ENCODE measurements at regions not wholly inside any gene's neighbourhood (a gene's known extent, or its start where the extent isn't known, plus 50 kb on each side); places are given as distances from the start of the nearest gene placed in this dataset.

- no peak for DNase-seq (ENCODE audit: low read depth in 1 of 2, low spot score in 1 of 2)
- no peak for TF ChIP-seq GABPA (IDR thresholded peaks at IDR 0.05; ENCODE audit: low read depth)
- TF ChIP-seq SPI1 (IDR thresholded peaks at IDR 0.05; ENCODE audit: borderline replicate concordance, low read depth): no peak
- TF ChIP-seq REST (IDR thresholded peaks at IDR 0.05; ENCODE audit: insufficient replicate concordance, low read depth): no peak
- no peak for TF ChIP-seq CTCF (IDR thresholded peaks at IDR 0.05; ENCODE audit: insufficient read depth, low read length)
- no peak for TF ChIP-seq POLR2AphosphoS5 (IDR thresholded peaks at IDR 0.05; ENCODE audit: low read depth)
- no peak overlapping the region for H3K27ac ChIP-seq (replicated peaks)
- no peaks in the 10 kb centered on the region for H3K27me3 ChIP-seq (ENCODE audit: insufficient read depth, poor library complexity, severe bottlenecking)
- H3K4me3 ChIP-seq (replicated peaks; ENCODE audit: insufficient read depth, low read length): no peak overlapping the region
Measured at GRCh38 chr4:27407616-27408015, 547.0 kb downstream of the STIM2 start.

DNA sequence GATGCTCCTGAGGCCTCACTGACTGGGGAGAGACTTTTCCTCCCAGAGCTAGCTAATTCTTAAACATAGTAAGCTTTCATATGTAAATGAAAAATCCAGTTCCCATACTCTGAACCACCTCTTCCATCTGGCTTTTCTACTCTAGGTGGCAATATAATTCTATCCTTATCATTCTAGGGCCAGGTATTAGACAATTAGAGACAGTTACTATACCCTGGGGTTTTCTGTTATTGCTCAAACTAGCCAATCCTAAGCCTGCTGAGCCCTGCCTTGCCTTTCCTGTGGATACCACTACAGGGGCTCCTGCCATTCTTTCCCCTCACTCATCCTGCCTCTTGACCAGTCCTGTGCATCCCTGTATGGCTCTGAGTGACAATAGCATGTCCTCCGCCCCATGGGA is 552.0 kb downstream of the STIM2 start:
- Histone ChIP-seq H3K27ac (replicated peaks) (no peak overlapping the region), H3K27me3 (ENCODE audit: insufficient read depth, poor library complexity, severe bottlenecking) (no peaks in the 10 kb centered on the region), H3K4me3 (replicated peaks; ENCODE audit: insufficient read depth, low read length) (no peak overlapping the region)
- no peak for TF ChIP-seq POLR2AphosphoS5 (IDR thresholded peaks at IDR 0.05; ENCODE audit: low read depth)
- TF ChIP-seq GABPA (IDR thresholded peaks at IDR 0.05; ENCODE audit: low read depth): no peak
- no peak for TF ChIP-seq CTCF (IDR thresholded peaks at IDR 0.05; ENCODE audit: insufficient read depth, low read length)
- no peak for TF ChIP-seq SPI1 (IDR thresholded peaks at IDR 0.05; ENCODE audit: borderline replicate concordance, low read depth)
- TF ChIP-seq REST (IDR thresholded peaks at IDR 0.05; ENCODE audit: insufficient replicate concordance, low read depth): no peak
- no peak for DNase-seq (ENCODE audit: low read depth in 1 of 2, low spot score in 1 of 2)

DNA sequence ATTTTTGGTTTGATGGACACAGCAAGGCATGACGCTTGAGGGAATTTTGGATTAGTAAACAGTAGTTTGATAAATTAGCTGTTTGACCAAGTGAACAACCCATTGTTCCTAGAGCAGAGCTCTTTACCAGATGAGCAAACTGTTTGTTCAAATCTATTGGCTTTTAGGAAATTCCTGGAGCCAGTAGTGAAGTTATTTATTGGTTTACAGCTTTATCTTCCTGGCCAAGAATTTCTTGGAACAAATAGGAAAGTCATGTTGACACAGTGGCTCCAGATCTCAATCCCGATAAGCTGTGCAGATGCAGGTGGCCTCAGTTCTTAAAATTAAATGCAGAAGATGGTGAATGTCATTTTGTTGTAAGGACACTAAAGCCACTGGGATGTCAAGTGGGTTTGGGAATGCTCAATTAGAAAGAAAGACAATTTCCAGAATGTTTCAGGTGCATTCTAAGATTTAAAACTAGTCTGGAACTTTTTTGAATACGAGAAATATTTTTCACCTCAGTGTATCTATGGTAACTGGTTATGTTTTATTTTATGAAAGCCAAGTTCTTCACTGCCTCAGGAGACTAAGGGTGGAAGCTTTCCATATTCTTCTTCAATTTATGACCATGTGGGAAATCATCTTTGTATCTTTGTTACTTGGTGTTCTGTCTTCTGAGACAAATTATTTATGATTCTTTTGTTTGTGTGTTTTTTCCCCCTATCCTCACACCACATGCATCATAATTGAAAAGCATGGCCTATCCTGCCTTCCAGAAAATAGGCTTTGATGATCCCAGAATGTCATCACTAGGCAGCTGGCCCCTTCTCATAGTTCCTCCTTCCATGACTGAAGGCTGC is 554.5 kb downstream of the STIM2 start:
- no peak overlapping the region for H3K4me3 ChIP-seq (replicated peaks; ENCODE audit: insufficient read depth, low read length)
- DNase-seq (ENCODE audit: low read depth in 1 of 2, low spot score in 1 of 2): no peak
- no peak for TF ChIP-seq POLR2AphosphoS5 (IDR thresholded peaks at IDR 0.05; ENCODE audit: low read depth)
- TF ChIP-seq REST (IDR thresholded peaks at IDR 0.05; ENCODE audit: insufficient replicate concordance, low read depth): no peak
- TF ChIP-seq SPI1 (IDR thresholded peaks at IDR 0.05; ENCODE audit: borderline replicate concordance, low read depth): no peak
- no peak for TF ChIP-seq CTCF (IDR thresholded peaks at IDR 0.05; ENCODE audit: insufficient read depth, low read length)
- TF ChIP-seq GABPA (IDR thresholded peaks at IDR 0.05; ENCODE audit: low read depth): no peak
- no peaks in the 10 kb centered on the region for H3K27me3 ChIP-seq (ENCODE audit: insufficient read depth, poor library complexity, severe bottlenecking)
- H3K27ac ChIP-seq (replicated peaks): no peak overlapping the region

Data from HL-60 (cell line).